Stimulated activated CD8-positive, alpha-beta memory T cell treated with anti-CD3 and anti-CD28 coated beads, Interleukin-4, amount 100 ng/mL, for 48 hours (primary cell): ENCODE measurements at regions not wholly inside any gene's neighbourhood (a gene's known extent, or its start where the extent isn't known, plus 50 kb on each side); places are given as distances from the start of the nearest gene placed in this dataset.
"Not testable (repeated sequence)": the region's sequence is repeated elsewhere in the genome, so short reads cannot be mapped to it uniquely, and the experiment has no call there.

Experiments
- DNase-seq: peaks from one replicate; pipeline ENCODE4 v3.0.0-alpha.2; 2020

- no peak for DNase-seq
These were observed 78.7 kb upstream of the IRX4 start for GRCh38 chr5:1961304-1961946.

GRCh38 chr5:1960595-1961303, 78.0 kb upstream of the IRX4 start:
- DNase-seq: no peak

- no peak for DNase-seq
These were observed 77.2 kb upstream of the IRX4 start for GRCh38 chr5:1959725-1960581.

- no peak for DNase-seq
These were observed 76.5 kb upstream of the IRX4 start for GRCh38 chr5:1959231-1959630.

- DNase-seq: no peak
These were observed 75.7 kb upstream of the IRX4 start for GRCh38 chr5:1958211-1959010.

GRCh38 chr5:1955586-1955985, 72.9 kb upstream of the IRX4 start:
- DNase-seq: no peak

GRCh38 chr5:1953710-1954109, 71.0 kb upstream of the IRX4 start:
- DNase-seq: not testable (repeated sequence)

- no peak for DNase-seq
These were observed 69.8 kb upstream of the IRX4 start for GRCh38 chr5:1952444-1953099.

GRCh38 chr5:1952021-1952420, 69.3 kb upstream of the IRX4 start:
- no peak for DNase-seq

- DNase-seq: no peak
These were observed 68.6 kb upstream of the IRX4 start for GRCh38 chr5:1951165-1951816.

GRCh38 chr5:1950708-1951103, 68.0 kb upstream of the IRX4 start:
- DNase-seq: no peak

GRCh38 chr5:1950096-1950707, 67.5 kb upstream of the IRX4 start:
- no peak for DNase-seq

- no peak for DNase-seq
These were observed 66.5 kb upstream of the IRX4 start for GRCh38 chr5:1949253-1949652.

- DNase-seq: no peak
These were observed 66.0 kb upstream of the IRX4 start for GRCh38 chr5:1948663-1949191.

- DNase-seq: no peak
These were observed 65.4 kb upstream of the IRX4 start for GRCh38 chr5:1948111-1948510.

- DNase-seq: no peak
These were observed 64.1 kb upstream of the IRX4 start for GRCh38 chr5:1946776-1947175.

- DNase-seq: no peak
These were observed 63.5 kb upstream of the IRX4 start for GRCh38 chr5:1946122-1946677.

GRCh38 chr5:1945606-1946005, 62.9 kb upstream of the IRX4 start:
- DNase-seq: no peak

- DNase-seq: no peak
These were observed 61.7 kb upstream of the IRX4 start for GRCh38 chr5:1944408-1944807.

- DNase-seq: no peak
These were observed 60.8 kb upstream of the IRX4 start for GRCh38 chr5:1943481-1943880.

GRCh38 chr5:1942630-1943029, 59.9 kb upstream of the IRX4 start:
- no peak for DNase-seq
